ENCODE measurements at regions not wholly inside any gene's neighbourhood (a gene's known extent, or its start where the extent isn't known, plus 50 kb on each side); places are given as distances from the start of the nearest gene placed in this dataset.

DNA sequence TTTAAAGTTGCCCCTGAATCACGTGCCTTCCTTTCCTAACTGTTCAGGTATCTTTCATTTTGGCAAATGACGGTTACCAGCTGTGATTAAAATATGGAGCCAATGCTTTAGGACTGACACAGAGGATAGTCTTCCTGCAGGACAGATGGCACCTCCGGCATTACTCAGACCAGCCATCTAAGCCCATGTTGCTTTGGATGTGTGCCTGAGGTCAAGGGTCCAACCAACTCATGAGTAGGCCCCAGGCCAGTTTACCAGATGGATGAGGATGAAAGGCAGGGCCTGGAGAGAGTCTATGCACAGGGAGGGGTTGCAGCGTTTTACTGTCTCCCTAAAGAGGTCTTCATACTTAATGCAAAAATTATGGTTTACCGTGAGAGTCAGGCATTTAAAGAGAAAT is 174.0 kb upstream of the GATB start:
- H3K4me3 ChIP-seq (ENCODE audit: low read depth, low read length) = no peak overlapping the region
- TF ChIP-seq, protein P1, sequence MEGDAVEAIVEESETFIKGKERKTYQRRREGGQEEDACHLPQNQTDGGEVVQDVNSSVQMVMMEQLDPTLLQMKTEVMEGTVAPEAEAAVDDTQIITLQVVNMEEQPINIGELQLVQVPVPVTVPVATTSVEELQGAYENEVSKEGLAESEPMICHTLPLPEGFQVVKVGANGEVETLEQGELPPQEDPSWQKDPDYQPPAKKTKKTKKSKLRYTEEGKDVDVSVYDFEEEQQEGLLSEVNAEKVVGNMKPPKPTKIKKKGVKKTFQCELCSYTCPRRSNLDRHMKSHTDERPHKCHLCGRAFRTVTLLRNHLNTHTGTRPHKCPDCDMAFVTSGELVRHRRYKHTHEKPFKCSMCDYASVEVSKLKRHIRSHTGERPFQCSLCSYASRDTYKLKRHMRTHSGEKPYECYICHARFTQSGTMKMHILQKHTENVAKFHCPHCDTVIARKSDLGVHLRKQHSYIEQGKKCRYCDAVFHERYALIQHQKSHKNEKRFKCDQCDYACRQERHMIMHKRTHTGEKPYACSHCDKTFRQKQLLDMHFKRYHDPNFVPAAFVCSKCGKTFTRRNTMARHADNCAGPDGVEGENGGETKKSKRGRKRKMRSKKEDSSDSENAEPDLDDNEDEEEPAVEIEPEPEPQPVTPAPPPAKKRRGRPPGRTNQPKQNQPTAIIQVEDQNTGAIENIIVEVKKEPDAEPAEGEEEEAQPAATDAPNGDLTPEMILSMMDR (IDR thresholded peaks at IDR 0.05; ENCODE audit: borderline replicate concordance, insufficient read depth, low read depth, low read length) = no peak

DNA sequence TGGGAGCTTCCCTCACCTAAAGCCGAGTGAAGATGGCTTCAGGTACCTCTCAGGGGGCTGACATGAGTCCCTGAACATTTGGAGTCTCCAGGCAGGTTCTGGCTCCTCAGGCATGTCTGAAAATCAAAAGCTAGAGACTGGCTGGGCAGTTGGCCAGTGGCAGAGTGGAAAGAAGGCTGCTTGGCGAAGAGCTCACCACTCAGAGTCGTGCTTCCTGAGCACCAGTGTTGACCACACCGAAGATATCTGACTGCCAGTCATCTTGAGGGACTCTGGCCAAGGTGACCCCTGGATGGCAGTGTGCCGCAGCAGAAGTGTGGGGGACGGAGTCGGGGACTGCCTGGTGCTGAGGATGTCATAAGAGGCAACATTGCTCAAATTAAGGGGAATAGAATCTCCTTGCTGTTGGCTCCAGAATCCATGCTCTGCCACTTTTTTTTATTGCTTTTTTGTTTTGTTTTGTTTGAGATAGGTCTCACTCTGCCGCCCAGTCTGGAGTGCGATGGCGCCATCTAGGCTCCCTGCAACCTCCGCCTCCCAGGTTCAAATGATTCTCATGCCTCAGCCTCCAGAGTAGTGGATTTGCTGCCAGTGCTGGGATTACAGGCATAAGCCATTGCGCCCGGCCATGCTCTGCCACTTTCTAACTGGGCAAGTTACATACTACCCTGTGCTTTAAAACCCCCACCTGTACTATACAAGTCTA is 172.5 kb upstream of the GATB start:
- no peak overlapping the region for H3K4me3 ChIP-seq (ENCODE audit: low read depth, low read length)
- TF ChIP-seq, protein P1 (IDR thresholded peaks at IDR 0.05; ENCODE audit: borderline replicate concordance, insufficient read depth, low read depth, low read length) = no peak

DNA sequence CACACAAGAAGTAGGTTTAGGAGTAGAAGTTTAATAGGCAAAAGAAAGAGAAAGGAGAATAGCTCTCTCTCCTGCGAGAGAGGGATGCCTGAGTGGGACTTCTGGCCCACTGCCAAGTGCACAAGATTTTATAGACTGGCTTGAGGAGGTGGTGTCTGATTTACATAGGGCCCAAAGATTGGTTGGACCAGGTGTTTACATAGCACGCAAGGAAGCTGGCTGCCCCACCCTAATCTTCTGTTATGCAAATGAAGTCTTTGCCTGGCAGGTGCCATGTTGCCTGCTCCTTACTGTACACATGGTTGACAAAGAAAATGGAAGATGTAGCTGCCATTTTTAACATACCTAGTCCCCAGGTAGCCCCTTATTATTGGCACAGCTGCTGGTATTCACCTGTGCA is 170.8 kb upstream of the GATB start:
- TF ChIP-seq, protein P1 (IDR thresholded peaks at IDR 0.05; ENCODE audit: borderline replicate concordance, insufficient read depth, low read depth, low read length) = no peak
- H3K4me3 ChIP-seq (ENCODE audit: low read depth, low read length) = no peak overlapping the region

- TF ChIP-seq, protein P1 (IDR thresholded peaks at IDR 0.05; ENCODE audit: borderline replicate concordance, insufficient read depth, low read depth, low read length) = no peak
Observed at GRCh38 chr4:151930372-151930771, 169.6 kb upstream of the GATB start.

GRCh38 chr4:151928112-151928511 is 167.3 kb upstream of the GATB start:
- H3K4me3 ChIP-seq (ENCODE audit: low read depth, low read length) = no peak overlapping the region
- TF ChIP-seq, protein P1 (IDR thresholded peaks at IDR 0.05; ENCODE audit: borderline replicate concordance, insufficient read depth, low read depth, low read length) = no peak

More at GRCh38 chr4:151930372-151930771, 169.6 kb upstream of the GATB start:
- H3K4me3 ChIP-seq (ENCODE audit: low read depth, low read length) = no peak overlapping the region

- H3K4me3 ChIP-seq (ENCODE audit: low read depth, low read length) = no peak overlapping the region
- TF ChIP-seq, protein P1 (IDR thresholded peaks at IDR 0.05; ENCODE audit: borderline replicate concordance, insufficient read depth, low read depth, low read length) = no peak
Observed at GRCh38 chr4:151922811-151923210, 162.0 kb upstream of the GATB start.

DNA sequence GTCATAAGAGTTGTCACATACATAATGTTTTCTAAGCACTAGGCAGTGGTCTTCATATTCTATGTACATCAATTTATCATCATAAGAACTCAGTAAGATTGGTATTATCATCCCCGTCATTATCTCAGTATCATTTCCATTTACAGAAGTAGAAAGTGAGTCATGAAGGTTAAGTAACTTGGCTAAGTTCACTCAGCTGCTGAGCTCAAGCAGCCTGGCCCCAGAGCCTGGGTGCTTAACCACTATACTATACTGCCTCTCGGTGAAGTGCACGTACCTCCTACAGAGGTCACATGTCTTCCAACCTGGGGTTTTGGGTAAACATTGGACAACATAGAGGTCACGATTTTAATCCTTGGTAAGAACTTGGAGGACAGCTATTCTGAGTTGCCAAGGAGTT is 161.5 kb upstream of the GATB start:
- TF ChIP-seq, protein P1 (IDR thresholded peaks at IDR 0.05; ENCODE audit: borderline replicate concordance, insufficient read depth, low read depth, low read length) = no peak
- no peak overlapping the region for H3K4me3 ChIP-seq (ENCODE audit: low read depth, low read length)

Measured in GM12875 (cell line).